ENCODE measurements at regions not wholly inside any gene's neighbourhood (a gene's known extent, or its start where the extent isn't known, plus 50 kb on each side); places are given as distances from the start of the nearest gene placed in this dataset.

- no peaks in the 10 kb centered on the region for H3K9me3 ChIP-seq (replicated peaks; ENCODE audit: insufficient read depth, low read length)
- no peaks in the 10 kb centered on the region for H3K27me3 ChIP-seq (replicated peaks; ENCODE audit: insufficient read depth, low read length)
- H3K4me1 ChIP-seq (ENCODE audit: low read length), result no peaks in the 10 kb centered on the region
- no peak overlapping the region for H3K27ac ChIP-seq (ENCODE audit: low read length)
- TF ChIP-seq CTCF (IDR thresholded peaks at IDR 0.05; ENCODE audit: low read length), result no peak
- no peaks in the 10 kb centered on the region for H4K20me1 ChIP-seq (ENCODE audit: insufficient read depth, low read length)
- no peak for DNase-seq
- no peak overlapping the region for H3K9ac ChIP-seq (ENCODE audit: low read length)
- no peaks in the 10 kb centered on the region for H3F3A ChIP-seq (ENCODE audit: insufficient read depth, low read length)
- H3K4me2 ChIP-seq (ENCODE audit: low read depth, low read length), result no peak overlapping the region
- no peaks in the 10 kb centered on the region for H3K36me3 ChIP-seq (replicated peaks; ENCODE audit: insufficient read depth, low read length)
- H3K4me3 ChIP-seq (ENCODE audit: low read length), result no peak overlapping the region
- H3K79me2 ChIP-seq (ENCODE audit: low read length), result no peaks in the 10 kb centered on the region
- H2AFZ ChIP-seq (ENCODE audit: low read length), result no peak overlapping the region
- no peaks in the 10 kb centered on the region for H3K9me2 ChIP-seq (replicated peaks; ENCODE audit: insufficient read depth, low read length)
Measured at GRCh38 chr18:47710451-47710850, 220.0 kb downstream of the SMAD2 start.

- Histone ChIP-seq H2AFZ (ENCODE audit: low read length) (no peak overlapping the region), H3K4me1 (ENCODE audit: low read length) (no peaks in the 10 kb centered on the region), H3K36me3 (replicated peaks; ENCODE audit: insufficient read depth, low read length) (no peaks in the 10 kb centered on the region), H3K9ac (ENCODE audit: low read length) (no peak overlapping the region), H3K27ac (ENCODE audit: low read length) (no peak overlapping the region), H3K4me2 (ENCODE audit: low read depth, low read length) (no peak overlapping the region), H3K9me3 (replicated peaks; ENCODE audit: insufficient read depth, low read length) (no peaks in the 10 kb centered on the region), H3K79me2 (ENCODE audit: low read length) (no peaks in the 10 kb centered on the region), H3K4me3 (ENCODE audit: low read length) (no peak overlapping the region), H4K20me1 (ENCODE audit: insufficient read depth, low read length) (no peaks in the 10 kb centered on the region), H3K9me2 (replicated peaks; ENCODE audit: insufficient read depth, low read length) (no peaks in the 10 kb centered on the region), H3K27me3 (replicated peaks; ENCODE audit: insufficient read depth, low read length) (no peaks in the 10 kb centered on the region), H3F3A (ENCODE audit: insufficient read depth, low read length) (no peaks in the 10 kb centered on the region)
- peak; percentile 7 for DNase-seq
- TF ChIP-seq EZH2 (optimal IDR thresholded peaks at IDR 0.05; ENCODE audit: low read depth, low read length) (no peak), EZH2phosphoT487 (IDR thresholded peaks at IDR 0.05; ENCODE audit: low read length) (no peak), CTCF (IDR thresholded peaks at IDR 0.05; ENCODE audit: low read length) (no peak)
Measured at GRCh38 chr18:47709556-47709955, 220.9 kb downstream of the SMAD2 start.

GRCh38 chr18:47708206-47708605, 222.3 kb downstream of the SMAD2 start:
- TF ChIP-seq EZH2phosphoT487 (IDR thresholded peaks at IDR 0.05; ENCODE audit: low read length) (no peak), CTCF (IDR thresholded peaks at IDR 0.05; ENCODE audit: low read length) (no peak), EZH2 (optimal IDR thresholded peaks at IDR 0.05; ENCODE audit: low read depth, low read length) (no peak)

More at GRCh38 chr18:47708206-47708605, 222.3 kb downstream of the SMAD2 start:
- H3F3A ChIP-seq (ENCODE audit: insufficient read depth, low read length), result no peaks in the 10 kb centered on the region
- H4K20me1 ChIP-seq (ENCODE audit: insufficient read depth, low read length), result no peaks in the 10 kb centered on the region
- no peaks in the 10 kb centered on the region for H3K79me2 ChIP-seq (ENCODE audit: low read length)
- no peaks in the 10 kb centered on the region for H3K4me1 ChIP-seq (ENCODE audit: low read length)
- no peak for DNase-seq
- H3K9me3 ChIP-seq (replicated peaks; ENCODE audit: insufficient read depth, low read length), result no peaks in the 10 kb centered on the region
- H3K4me2 ChIP-seq (ENCODE audit: low read depth, low read length), result no peak overlapping the region
- H3K27me3 ChIP-seq (replicated peaks; ENCODE audit: insufficient read depth, low read length), result no peaks in the 10 kb centered on the region
- no peaks in the 10 kb centered on the region for H3K9me2 ChIP-seq (replicated peaks; ENCODE audit: insufficient read depth, low read length)
- no peak overlapping the region for H2AFZ ChIP-seq (ENCODE audit: low read length)
- H3K4me3 ChIP-seq (ENCODE audit: low read length), result no peak overlapping the region
- no peaks in the 10 kb centered on the region for H3K36me3 ChIP-seq (replicated peaks; ENCODE audit: insufficient read depth, low read length)
- no peak overlapping the region for H3K27ac ChIP-seq (ENCODE audit: low read length)
- H3K9ac ChIP-seq (ENCODE audit: low read length), result no peak overlapping the region

Data from MM.1S (cell line).